Mammary epithelial cell (primary cell): ENCODE measurements at regions not wholly inside any gene's neighbourhood (a gene's known extent, or its start where the extent isn't known, plus 50 kb on each side); places are given as distances from the start of the nearest gene placed in this dataset.

Experiments
- CTCF ChIP-seq, 2 donors: IDR thresholded peaks in 1 of 2; conservative IDR thresholded peaks in 1 of 2; 2 replicates each; pipeline ENCODE4 v1.5.1; 2011 to 2012; ENCODE audit warnings: inconsistent platforms in 2 of 2, low read length in 2 of 2, mild to moderate bottlenecking in 2 of 2, control low read depth in 1 of 2, low read depth in 1 of 2; ENCODE audit not compliant: insufficient read depth in 1 of 2; ENCODE audit errors: extremely low read depth in 1 of 2
- EZH2 ChIP-seq: IDR thresholded peaks from 2 replicates; pipeline ENCODE4 v1.6.1; 2012; ENCODE audit warnings: low read length, inconsistent platforms, borderline replicate concordance

- no peak for TF ChIP-seq CTCF (conservative IDR thresholded peaks at IDR 0.05 in 1 of 2, IDR thresholded peaks at IDR 0.05 in 1 of 2; ENCODE audit: extremely low read depth in 1 of 2, insufficient read depth in 1 of 2, low read depth in 1 of 2, low read length in 2 of 2)
- TF ChIP-seq EZH2: no peak
Measured at GRCh38 chr2:128654408-128654807, 335.7 kb upstream of the HS6ST1 start.
